Neural progenitor cell (in vitro differentiated cells): ENCODE measurements at regions not wholly inside any gene's neighbourhood (a gene's known extent, or its start where the extent isn't known, plus 50 kb on each side); places are given as distances from the start of the nearest gene placed in this dataset.

ENCODE experiments used
- EZH2 ChIP-seq: fragments of 200-600 bp; sonication (generic); IDR thresholded peaks from 2 replicates; pipeline ENCODE4 v1.6.1; 2017; ENCODE audit warnings: antibody characterized with exemption, mild to moderate bottlenecking, moderate library complexity
- TF ChIP-seq, protein P1 (sequence below): fragments of 200-600 bp; sonication (generic); IDR thresholded peaks from 2 replicates; pipeline ENCODE4 v1.5.1; 2017; ENCODE audit warnings: antibody characterized with exemption, mild to moderate bottlenecking

- TF ChIP-seq, protein P1, sequence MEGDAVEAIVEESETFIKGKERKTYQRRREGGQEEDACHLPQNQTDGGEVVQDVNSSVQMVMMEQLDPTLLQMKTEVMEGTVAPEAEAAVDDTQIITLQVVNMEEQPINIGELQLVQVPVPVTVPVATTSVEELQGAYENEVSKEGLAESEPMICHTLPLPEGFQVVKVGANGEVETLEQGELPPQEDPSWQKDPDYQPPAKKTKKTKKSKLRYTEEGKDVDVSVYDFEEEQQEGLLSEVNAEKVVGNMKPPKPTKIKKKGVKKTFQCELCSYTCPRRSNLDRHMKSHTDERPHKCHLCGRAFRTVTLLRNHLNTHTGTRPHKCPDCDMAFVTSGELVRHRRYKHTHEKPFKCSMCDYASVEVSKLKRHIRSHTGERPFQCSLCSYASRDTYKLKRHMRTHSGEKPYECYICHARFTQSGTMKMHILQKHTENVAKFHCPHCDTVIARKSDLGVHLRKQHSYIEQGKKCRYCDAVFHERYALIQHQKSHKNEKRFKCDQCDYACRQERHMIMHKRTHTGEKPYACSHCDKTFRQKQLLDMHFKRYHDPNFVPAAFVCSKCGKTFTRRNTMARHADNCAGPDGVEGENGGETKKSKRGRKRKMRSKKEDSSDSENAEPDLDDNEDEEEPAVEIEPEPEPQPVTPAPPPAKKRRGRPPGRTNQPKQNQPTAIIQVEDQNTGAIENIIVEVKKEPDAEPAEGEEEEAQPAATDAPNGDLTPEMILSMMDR, result no peak
- TF ChIP-seq EZH2, result no peak
Observed at GRCh38 chr3:116776880-116777785, 67.6 kb downstream of the TUSC7 start.
